ENCODE measurements at regions not wholly inside any gene's neighbourhood (a gene's known extent, or its start where the extent isn't known, plus 50 kb on each side); places are given as distances from the start of the nearest gene placed in this dataset.

DNA sequence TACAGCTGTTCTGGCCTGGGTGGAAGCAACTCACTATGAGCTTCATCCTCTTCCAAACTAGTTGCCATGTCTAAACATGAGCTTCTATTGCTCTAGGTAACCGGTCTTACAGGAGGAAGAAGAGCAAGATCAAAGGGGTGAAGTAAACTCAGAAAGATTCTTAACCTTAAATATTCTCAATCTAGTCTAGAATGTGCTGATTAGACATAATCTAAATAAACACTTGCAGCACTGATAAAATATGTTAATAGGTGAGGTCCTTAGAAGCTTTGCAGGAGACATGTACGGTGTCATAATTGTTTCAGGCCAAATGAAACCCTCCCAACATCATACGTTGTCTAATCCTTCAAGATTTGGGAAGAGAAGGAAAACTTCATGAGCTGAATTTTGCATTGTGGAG lies 431.6 kb upstream of the FSHR start:
- TF ChIP-seq, protein P1, sequence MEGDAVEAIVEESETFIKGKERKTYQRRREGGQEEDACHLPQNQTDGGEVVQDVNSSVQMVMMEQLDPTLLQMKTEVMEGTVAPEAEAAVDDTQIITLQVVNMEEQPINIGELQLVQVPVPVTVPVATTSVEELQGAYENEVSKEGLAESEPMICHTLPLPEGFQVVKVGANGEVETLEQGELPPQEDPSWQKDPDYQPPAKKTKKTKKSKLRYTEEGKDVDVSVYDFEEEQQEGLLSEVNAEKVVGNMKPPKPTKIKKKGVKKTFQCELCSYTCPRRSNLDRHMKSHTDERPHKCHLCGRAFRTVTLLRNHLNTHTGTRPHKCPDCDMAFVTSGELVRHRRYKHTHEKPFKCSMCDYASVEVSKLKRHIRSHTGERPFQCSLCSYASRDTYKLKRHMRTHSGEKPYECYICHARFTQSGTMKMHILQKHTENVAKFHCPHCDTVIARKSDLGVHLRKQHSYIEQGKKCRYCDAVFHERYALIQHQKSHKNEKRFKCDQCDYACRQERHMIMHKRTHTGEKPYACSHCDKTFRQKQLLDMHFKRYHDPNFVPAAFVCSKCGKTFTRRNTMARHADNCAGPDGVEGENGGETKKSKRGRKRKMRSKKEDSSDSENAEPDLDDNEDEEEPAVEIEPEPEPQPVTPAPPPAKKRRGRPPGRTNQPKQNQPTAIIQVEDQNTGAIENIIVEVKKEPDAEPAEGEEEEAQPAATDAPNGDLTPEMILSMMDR (IDR thresholded peaks at IDR 0.05), result no peak
- TF ChIP-seq POLR2AphosphoS5 (IDR thresholded peaks at IDR 0.05) (no peak), EP300 (IDR thresholded peaks at IDR 0.05) (no peak), POLR2A (IDR thresholded peaks at IDR 0.05) (no peak)
